Glutamatergic neuron (in vitro differentiated cells): ENCODE measurements at regions not wholly inside any gene's neighbourhood (a gene's known extent, or its start where the extent isn't known, plus 50 kb on each side); places are given as distances from the start of the nearest gene placed in this dataset.

ENCODE experiments used
- DNase-seq: peaks from one replicate; pipeline ENCODE4 v3.0.0; 2022
- H3K27ac Mint-ChIP-seq: one replicate; pipeline ENCODE4 v1.8.0; 2020; ENCODE audit warnings: mild to moderate bottlenecking, mixed read lengths, inconsistent platforms; ENCODE audit not compliant: unreplicated experiment
- H3K27me3 Mint-ChIP-seq: one replicate; pipeline ENCODE4 v1.8.0; 2020; ENCODE audit warnings: mild to moderate bottlenecking, moderate library complexity, mixed read lengths, inconsistent platforms; ENCODE audit not compliant: unreplicated experiment
- H3K36me3 Mint-ChIP-seq: one replicate; pipeline ENCODE4 v1.8.0; 2020; ENCODE audit warnings: mild to moderate bottlenecking, mixed read lengths, inconsistent platforms; ENCODE audit not compliant: unreplicated experiment
- H3K4me1 Mint-ChIP-seq: one replicate; pipeline ENCODE4 v1.8.0; 2020; ENCODE audit warnings: mild to moderate bottlenecking, low read depth, mixed read lengths, inconsistent platforms; ENCODE audit not compliant: unreplicated experiment
- H3K4me3 Mint-ChIP-seq: one replicate; pipeline ENCODE4 v1.8.0; 2020; ENCODE audit warnings: mild to moderate bottlenecking, mixed read lengths, inconsistent platforms; ENCODE audit not compliant: unreplicated experiment
- H3K9me3 Mint-ChIP-seq: one replicate; pipeline ENCODE4 v1.8.0; 2020; ENCODE audit warnings: mild to moderate bottlenecking, moderate library complexity, mixed read lengths, inconsistent platforms; ENCODE audit not compliant: unreplicated experiment
- CTCF ChIP-seq: fragments of 200-600 bp; sonication (generic); IDR thresholded peaks from one replicate; pipeline ENCODE4 v1.5.0; 2021; ENCODE audit not compliant: partially characterized antibody, unreplicated experiment

GRCh38 chr2:225340923-225341322 is 58.6 kb upstream of the NYAP2 start:
- Mint-ChIP-seq H3K36me3 (no peaks in the 10 kb centered on the region), H3K4me3 (no peak overlapping the region), H3K9me3 (no peaks in the 10 kb centered on the region), H3K27ac (no peak overlapping the region), H3K27me3 (no peaks in the 10 kb centered on the region), H3K4me1 (peaks cover 2% of the 10 kb centered on the region)
- no peak for TF ChIP-seq CTCF
- DNase-seq = no peak

- no peak for DNase-seq
Observed at GRCh38 chr2:225337183-225337582, 62.3 kb upstream of the NYAP2 start.

GRCh38 chr2:225334514-225334913 is 65.0 kb upstream of the NYAP2 start:
- Mint-ChIP-seq H3K4me3 (no peak overlapping the region), H3K27me3 (no peaks in the 10 kb centered on the region), H3K27ac (peak overlapping the region; percentile 48), H3K36me3 (no peaks in the 10 kb centered on the region), H3K4me1 (peaks cover 2% of the 10 kb centered on the region), H3K9me3 (peaks cover 2% of the 10 kb centered on the region)
- DNase-seq = no peak
- TF ChIP-seq CTCF = no peak

More at GRCh38 chr2:225337183-225337582, 62.3 kb upstream of the NYAP2 start:
- no peaks in the 10 kb centered on the region for H3K36me3 Mint-ChIP-seq
- H3K4me3 Mint-ChIP-seq = no peak overlapping the region
- TF ChIP-seq CTCF = no peak
- no peak overlapping the region for H3K27ac Mint-ChIP-seq
- peaks cover 2% of the 10 kb centered on the region for H3K9me3 Mint-ChIP-seq
- H3K4me1 Mint-ChIP-seq = peaks cover 2% of the 10 kb centered on the region
- no peaks in the 10 kb centered on the region for H3K27me3 Mint-ChIP-seq

GRCh38 chr2:225328192-225328591 is 71.3 kb upstream of the NYAP2 start:
- H3K36me3 Mint-ChIP-seq = no peaks in the 10 kb centered on the region
- H3K27ac Mint-ChIP-seq = no peak overlapping the region
- TF ChIP-seq CTCF = no peak
- H3K9me3 Mint-ChIP-seq = peaks cover under 1% of the 10 kb centered on the region
- H3K4me3 Mint-ChIP-seq = no peak overlapping the region
- H3K4me1 Mint-ChIP-seq = no peaks in the 10 kb centered on the region
- no peak for DNase-seq
- no peaks in the 10 kb centered on the region for H3K27me3 Mint-ChIP-seq

- no peak overlapping the region for H3K4me3 Mint-ChIP-seq
- H3K4me1 Mint-ChIP-seq = no peaks in the 10 kb centered on the region
- H3K36me3 Mint-ChIP-seq = no peaks in the 10 kb centered on the region
- H3K9me3 Mint-ChIP-seq = peaks cover 1% of the 10 kb centered on the region
- H3K27me3 Mint-ChIP-seq = no peaks in the 10 kb centered on the region
- H3K27ac Mint-ChIP-seq = no peak overlapping the region
- no peak for DNase-seq
- TF ChIP-seq CTCF = no peak
Observed at GRCh38 chr2:225326969-225327368, 72.5 kb upstream of the NYAP2 start.
